Endothelial cell (in vitro differentiated cells): ENCODE measurements at regions not wholly inside any gene's neighbourhood (a gene's known extent, or its start where the extent isn't known, plus 50 kb on each side); places are given as distances from the start of the nearest gene placed in this dataset.

Experiments
- DNase-seq: peaks from one replicate; pipeline ENCODE4 v3.0.0; 2021; ENCODE audit warnings: low spot score
- H3K27ac Mint-ChIP-seq: one replicate; pipeline ENCODE4 v1.8.0; 2021; ENCODE audit warnings: mixed read lengths, inconsistent platforms; ENCODE audit not compliant: unreplicated experiment
- H3K27me3 Mint-ChIP-seq: one replicate; pipeline ENCODE4 v1.8.0; 2021; ENCODE audit warnings: mild to moderate bottlenecking, moderate library complexity, mixed read lengths, inconsistent platforms; ENCODE audit not compliant: unreplicated experiment
- H3K36me3 Mint-ChIP-seq: one replicate; pipeline ENCODE4 v1.8.0; 2021; ENCODE audit warnings: mild to moderate bottlenecking, low read depth, mixed read lengths, inconsistent platforms; ENCODE audit not compliant: unreplicated experiment
- H3K4me1 Mint-ChIP-seq: one replicate; pipeline ENCODE4 v1.8.0; 2021; ENCODE audit warnings: mild to moderate bottlenecking, mixed read lengths, inconsistent platforms; ENCODE audit not compliant: unreplicated experiment
- H3K4me3 Mint-ChIP-seq: one replicate; pipeline ENCODE4 v1.8.0; 2021; ENCODE audit warnings: mild to moderate bottlenecking, mixed read lengths, inconsistent platforms; ENCODE audit not compliant: unreplicated experiment
- H3K9me3 Mint-ChIP-seq: one replicate; pipeline ENCODE4 v1.8.0; 2021; ENCODE audit warnings: mixed read lengths, inconsistent platforms; ENCODE audit not compliant: unreplicated experiment
- TF ChIP-seq, protein P1 (sequence below): fragments of 200-600 bp; sonication (generic); IDR thresholded peaks from one replicate; pipeline ENCODE4 v1.5.0; 2021; ENCODE audit warnings: antibody characterized with exemption; ENCODE audit not compliant: unreplicated experiment

DNA sequence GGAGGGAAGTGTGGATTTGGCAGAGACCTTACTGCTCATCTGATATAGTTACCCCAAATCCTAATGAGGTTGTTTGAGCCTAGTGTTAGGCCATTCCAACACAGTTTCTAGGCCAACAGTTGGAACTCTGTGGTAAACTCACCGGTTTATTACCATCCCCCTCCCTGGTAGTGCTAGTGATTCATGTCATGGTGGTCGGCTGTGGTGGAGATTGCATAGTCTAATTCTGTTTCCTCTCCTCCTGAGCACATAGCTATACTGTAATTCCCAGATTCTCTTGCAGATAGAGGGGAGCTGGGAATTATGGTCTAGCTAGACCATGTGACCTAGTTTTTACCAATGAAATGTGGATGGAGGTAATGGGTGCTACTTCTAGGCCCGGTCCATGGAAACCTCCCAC lies 123.7 kb upstream of the KIF26B start:
- H3K27me3 Mint-ChIP-seq, result peaks cover 2% of the 10 kb centered on the region
- TF ChIP-seq, protein P1, sequence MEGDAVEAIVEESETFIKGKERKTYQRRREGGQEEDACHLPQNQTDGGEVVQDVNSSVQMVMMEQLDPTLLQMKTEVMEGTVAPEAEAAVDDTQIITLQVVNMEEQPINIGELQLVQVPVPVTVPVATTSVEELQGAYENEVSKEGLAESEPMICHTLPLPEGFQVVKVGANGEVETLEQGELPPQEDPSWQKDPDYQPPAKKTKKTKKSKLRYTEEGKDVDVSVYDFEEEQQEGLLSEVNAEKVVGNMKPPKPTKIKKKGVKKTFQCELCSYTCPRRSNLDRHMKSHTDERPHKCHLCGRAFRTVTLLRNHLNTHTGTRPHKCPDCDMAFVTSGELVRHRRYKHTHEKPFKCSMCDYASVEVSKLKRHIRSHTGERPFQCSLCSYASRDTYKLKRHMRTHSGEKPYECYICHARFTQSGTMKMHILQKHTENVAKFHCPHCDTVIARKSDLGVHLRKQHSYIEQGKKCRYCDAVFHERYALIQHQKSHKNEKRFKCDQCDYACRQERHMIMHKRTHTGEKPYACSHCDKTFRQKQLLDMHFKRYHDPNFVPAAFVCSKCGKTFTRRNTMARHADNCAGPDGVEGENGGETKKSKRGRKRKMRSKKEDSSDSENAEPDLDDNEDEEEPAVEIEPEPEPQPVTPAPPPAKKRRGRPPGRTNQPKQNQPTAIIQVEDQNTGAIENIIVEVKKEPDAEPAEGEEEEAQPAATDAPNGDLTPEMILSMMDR, result no peak
- no peaks in the 10 kb centered on the region for H3K9me3 Mint-ChIP-seq
- no peak overlapping the region for H3K27ac Mint-ChIP-seq
- no peaks in the 10 kb centered on the region for H3K4me1 Mint-ChIP-seq
- H3K36me3 Mint-ChIP-seq, result peaks cover 9% of the 10 kb centered on the region
- no peak overlapping the region for H3K4me3 Mint-ChIP-seq
- no peak for DNase-seq

DNA sequence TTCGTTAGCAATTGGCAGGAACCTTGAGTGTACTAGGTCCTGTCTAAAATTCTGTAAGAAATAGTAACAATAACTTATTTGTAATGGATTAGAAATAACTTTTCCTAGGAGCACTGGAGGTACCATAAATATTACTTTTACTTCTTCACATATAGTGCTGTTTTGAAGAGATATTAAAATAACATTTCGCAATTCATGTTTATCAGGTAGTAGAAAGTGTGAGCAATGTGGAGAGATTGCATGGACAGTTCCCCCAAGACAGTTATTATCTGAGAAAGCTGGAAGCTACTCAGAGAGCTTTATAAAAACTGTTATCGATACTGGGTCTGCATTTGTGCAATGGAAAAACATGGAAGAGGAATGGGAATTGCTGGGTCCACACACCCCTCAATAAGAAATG lies 128.5 kb upstream of the KIF26B start:
- no peaks in the 10 kb centered on the region for H3K9me3 Mint-ChIP-seq
- TF ChIP-seq, protein P1, result no peak
- no peaks in the 10 kb centered on the region for H3K4me1 Mint-ChIP-seq
- no peak overlapping the region for H3K4me3 Mint-ChIP-seq
- DNase-seq, result no peak
- H3K27ac Mint-ChIP-seq, result no peak overlapping the region
- H3K36me3 Mint-ChIP-seq, result peaks cover 7% of the 10 kb centered on the region
- H3K27me3 Mint-ChIP-seq, result peaks cover 4% of the 10 kb centered on the region

DNA sequence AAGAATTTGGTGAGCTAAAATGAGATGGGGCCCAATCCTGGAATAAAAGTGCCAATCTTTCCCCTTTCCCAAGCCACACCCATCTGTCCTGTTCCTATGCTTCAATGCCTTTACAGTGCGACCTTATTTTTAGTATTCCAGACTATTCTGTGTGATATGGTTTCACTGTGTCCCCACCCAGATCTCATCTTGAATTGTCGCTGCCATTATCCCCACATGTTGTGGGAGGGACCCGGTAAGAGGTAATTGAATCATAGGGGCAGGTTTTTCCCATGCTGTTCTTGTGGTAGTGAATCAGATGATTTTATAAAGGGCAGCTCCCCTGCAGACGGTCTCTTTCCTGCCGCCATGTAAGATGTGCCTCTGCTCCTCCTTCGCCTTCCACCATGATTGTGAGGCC lies 129.3 kb upstream of the KIF26B start:
- Mint-ChIP-seq H3K4me3 (no peak overlapping the region), H3K9me3 (no peaks in the 10 kb centered on the region), H3K36me3 (peaks cover 7% of the 10 kb centered on the region), H3K4me1 (no peaks in the 10 kb centered on the region), H3K27me3 (peaks cover 3% of the 10 kb centered on the region), H3K27ac (no peak overlapping the region)
- DNase-seq, result no peak
- TF ChIP-seq, protein P1, result no peak

DNA sequence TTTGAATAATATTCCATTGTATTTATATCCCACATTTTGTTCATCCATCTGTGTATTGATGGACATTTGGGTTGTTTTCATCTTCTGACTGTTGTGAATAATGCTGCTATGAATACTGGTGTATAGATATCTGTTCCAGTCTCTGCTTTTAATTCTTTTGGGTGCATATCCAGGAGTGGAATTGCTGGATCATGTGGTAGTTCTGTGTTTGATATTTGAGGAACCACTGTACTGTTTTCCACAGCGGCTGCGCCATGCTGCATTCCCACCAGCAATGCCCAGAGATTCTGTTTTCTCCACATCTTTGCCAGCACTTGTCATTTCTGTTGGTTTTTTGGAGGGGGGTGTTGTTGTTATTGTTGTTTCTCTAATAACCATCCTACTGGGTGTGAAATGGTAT lies 131.6 kb upstream of the KIF26B start:
- H3K9me3 Mint-ChIP-seq, result no peaks in the 10 kb centered on the region
- peaks cover 3% of the 10 kb centered on the region for H3K27me3 Mint-ChIP-seq
- peaks cover 7% of the 10 kb centered on the region for H3K36me3 Mint-ChIP-seq
- TF ChIP-seq, protein P1, result no peak
- H3K4me3 Mint-ChIP-seq, result no peak overlapping the region
- H3K4me1 Mint-ChIP-seq, result no peaks in the 10 kb centered on the region
- H3K27ac Mint-ChIP-seq, result no peak overlapping the region
- no peak for DNase-seq

DNA sequence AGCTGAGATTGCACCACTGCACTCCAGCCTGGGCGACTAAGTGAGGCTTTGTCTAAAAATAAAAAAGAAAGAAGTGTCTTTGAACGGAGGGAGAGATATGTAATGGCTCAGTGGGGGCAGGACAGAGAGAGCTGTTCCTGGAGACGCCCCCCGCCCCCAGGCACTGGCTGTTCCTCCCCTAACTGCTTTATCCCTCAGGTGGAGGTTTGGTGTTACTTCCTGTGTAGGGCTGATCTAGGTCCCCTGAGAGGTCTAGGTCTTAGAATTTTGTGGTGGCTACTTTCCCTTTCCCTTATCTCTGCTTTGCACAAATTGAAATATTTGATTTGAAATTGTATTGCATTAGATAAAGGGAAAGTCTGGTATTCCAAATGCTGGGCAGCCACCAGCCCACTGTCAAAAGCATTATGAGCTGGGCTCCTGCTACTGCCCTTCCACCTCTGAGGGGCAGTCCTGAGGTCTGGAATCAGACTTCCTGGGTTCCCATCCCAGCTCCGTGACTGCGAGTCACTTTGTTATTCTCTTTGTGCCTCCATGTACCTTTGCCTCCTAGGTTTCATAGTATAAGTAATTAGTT lies 134.8 kb upstream of the KIF26B start:
- H3K36me3 Mint-ChIP-seq, result peaks cover 8% of the 10 kb centered on the region
- no peaks in the 10 kb centered on the region for H3K4me1 Mint-ChIP-seq
- no peak overlapping the region for H3K27ac Mint-ChIP-seq
- no peak overlapping the region for H3K4me3 Mint-ChIP-seq
- H3K9me3 Mint-ChIP-seq, result no peaks in the 10 kb centered on the region
- DNase-seq, result no peak
- TF ChIP-seq, protein P1, result no peak
- H3K27me3 Mint-ChIP-seq, result peaks cover 3% of the 10 kb centered on the region
